OCI-LY7 (cell line): ENCODE measurements at regions not wholly inside any gene's neighbourhood (a gene's known extent, or its start where the extent isn't known, plus 50 kb on each side); places are given as distances from the start of the nearest gene placed in this dataset.

ENCODE experiments used
- BruUV-seq: library from RNA; stranded (reverse); fragments of 400-500 nt; replicated peaks from 2 replicates; lab custom pipeline; 2021; lab: Mats Ljungman, UMichigan
- CTCF ChIA-PET: fragments of 300-600 bp; sonication (Branson Sonifier 250); formaldehyde crosslinking; loops from one replicate; lab custom pipeline; 2022; ENCODE audit warnings: antibody characterized with exemption; ENCODE audit not compliant: unreplicated experiment; lab: Charles Lee
- POLR2A ChIA-PET: fragments of 300-600 bp; sonication (Branson Sonifier 250); formaldehyde crosslinking; loops from one replicate; lab custom pipeline; 2022; ENCODE audit warnings: antibody characterized with exemption; lab: Charles Lee
- DNase-seq: peaks from one replicate; pipeline ENCODE4 v3.0.0-alpha.2; 2015; ENCODE audit warnings: low spot score
- H2AFZ ChIP-seq: fragments of 200-600 bp; sonication (generic), shearing (Covaris generic); 2 replicates; pipeline ENCODE4 v1.6.1; 2014; ENCODE audit warnings: mild to moderate bottlenecking, antibody characterized with exemption, low read length, moderate library complexity
- H3K27ac ChIP-seq: fragments of 200-600 bp; sonication (generic); 2 replicates; pipeline ENCODE4 v1.5.1; 2014; ENCODE audit warnings: mixed run types, low read depth, mild to moderate bottlenecking, moderate library complexity, low read length, inconsistent platforms; ENCODE audit not compliant: poor library complexity, severe bottlenecking
- H3K36me3 ChIP-seq: fragments of 200-600 bp; sonication (generic); 2 replicates; pipeline ENCODE4 v1.6.1; 2014; ENCODE audit warnings: mild to moderate bottlenecking, antibody characterized with exemption, low read length, moderate library complexity, mixed read lengths; ENCODE audit not compliant: insufficient read depth
- H3K4me1 ChIP-seq: fragments of 200-600 bp; sonication (generic); 2 replicates; pipeline ENCODE4 v1.5.1; 2014; ENCODE audit warnings: mild to moderate bottlenecking, low read length; ENCODE audit not compliant: insufficient read depth, poor library complexity, severe bottlenecking
- H3K4me2 ChIP-seq: fragments of 200-600 bp; sonication (generic); 2 replicates; pipeline ENCODE4 v1.6.1; 2014; ENCODE audit warnings: mild to moderate bottlenecking, low read length
- H3K4me3 ChIP-seq: fragments of 200-600 bp; sonication (generic); 2 replicates; pipeline ENCODE4 v1.5.1; 2014; ENCODE audit warnings: mild to moderate bottlenecking, low read depth, low read length; ENCODE audit not compliant: poor library complexity, severe bottlenecking
- H3K79me2 ChIP-seq: fragments of 200-600 bp; sonication (generic); 2 replicates; pipeline ENCODE4 v1.6.1; 2016; ENCODE audit warnings: low read depth, mild to moderate bottlenecking, low read length, moderate library complexity, mixed read lengths; ENCODE audit not compliant: insufficient read depth
- H3K9me2 ChIP-seq: fragments of 200-600 bp; sonication (generic); 2 replicates; pipeline ENCODE4 v1.6.1; 2016; ENCODE audit warnings: mild to moderate bottlenecking, low read length, mixed read lengths; ENCODE audit not compliant: insufficient read depth
- H3K9me3 ChIP-seq: fragments of 200-600 bp; sonication (generic); 2 replicates; pipeline ENCODE4 v1.6.1; 2014; ENCODE audit warnings: mild to moderate bottlenecking, mixed run types, low read length, mixed read lengths
- H4K20me1 ChIP-seq: fragments of 200-600 bp; sonication (generic); 2 replicates; pipeline ENCODE4 v1.6.1; 2014; ENCODE audit warnings: mild to moderate bottlenecking, antibody characterized with exemption, low read length, moderate library complexity, mixed read lengths; ENCODE audit not compliant: insufficient read depth
- EZH2phosphoT487 ChIP-seq: fragments of 200-600 bp; sonication (generic); IDR thresholded peaks from 2 replicates; pipeline ENCODE4 v1.6.1; 2018; ENCODE audit warnings: low read depth, borderline replicate concordance, mild to moderate bottlenecking, mixed run types, antibody characterized with exemption, low read length, moderate library complexity, mixed read lengths
- intact Hi-C: fragments of 100-400 bp; cut with micrococcal nuclease; formaldehyde crosslinking; loops from one replicate; pipeline ENCODE4 v1.10.0; 2022; ENCODE audit not compliant: unreplicated experiment
- TF ChIP-seq, protein P1 (sequence below): fragments of 200-600 bp; sonication (generic); conservative IDR thresholded peaks from 2 replicates; pipeline ENCODE4 v1.5.1; 2014; ENCODE audit warnings: mild to moderate bottlenecking, antibody characterized with exemption, low read length, moderate library complexity, mixed read lengths

DNA sequence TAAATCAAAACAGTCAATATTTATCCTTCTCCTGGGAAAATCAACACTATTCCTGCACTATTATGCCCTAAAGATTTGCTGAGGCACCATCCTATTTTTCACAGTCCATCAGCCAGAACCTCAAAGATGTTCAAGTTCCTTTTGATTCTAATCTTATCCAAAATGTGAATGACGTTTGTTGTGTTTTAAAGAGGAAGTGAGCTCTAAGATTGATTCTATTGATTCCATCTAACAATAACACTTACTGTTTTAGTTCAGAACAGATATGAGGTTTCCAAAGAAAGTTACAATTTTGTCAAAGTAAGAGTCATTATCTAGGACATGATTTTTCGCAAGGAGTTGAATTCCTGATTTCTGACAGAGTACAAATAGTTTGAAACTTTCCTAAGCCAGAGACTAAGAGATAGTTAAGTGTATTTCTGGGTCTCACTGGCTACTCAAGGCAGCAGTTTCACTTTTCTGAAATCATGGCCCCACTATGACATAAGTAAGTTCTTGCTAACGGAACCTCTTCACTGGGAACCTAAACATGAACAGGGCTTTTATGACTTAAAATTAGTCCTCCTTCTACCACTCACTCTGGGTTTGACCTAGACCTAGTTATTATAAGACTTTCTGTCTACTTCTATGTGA is 84.7 kb downstream of the LHX9 start:
- Histone ChIP-seq H3K4me3 (no peak overlapping the region), H3K36me3 (no peaks in the 10 kb centered on the region), H4K20me1 (no peaks in the 10 kb centered on the region), H3K9me2 (no peaks in the 10 kb centered on the region), H3K4me1 (no peaks in the 10 kb centered on the region), H2AFZ (no peak overlapping the region), H3K27ac (no peak overlapping the region), H3K4me2 (no peak overlapping the region), H3K79me2 (no peaks in the 10 kb centered on the region), H3K9me3 (no peaks in the 10 kb centered on the region)
- ChIA-PET POLR2A (no interaction called here), CTCF (no interaction called here)
- no peak for TF ChIP-seq EZH2phosphoT487
- TF ChIP-seq, protein P1, sequence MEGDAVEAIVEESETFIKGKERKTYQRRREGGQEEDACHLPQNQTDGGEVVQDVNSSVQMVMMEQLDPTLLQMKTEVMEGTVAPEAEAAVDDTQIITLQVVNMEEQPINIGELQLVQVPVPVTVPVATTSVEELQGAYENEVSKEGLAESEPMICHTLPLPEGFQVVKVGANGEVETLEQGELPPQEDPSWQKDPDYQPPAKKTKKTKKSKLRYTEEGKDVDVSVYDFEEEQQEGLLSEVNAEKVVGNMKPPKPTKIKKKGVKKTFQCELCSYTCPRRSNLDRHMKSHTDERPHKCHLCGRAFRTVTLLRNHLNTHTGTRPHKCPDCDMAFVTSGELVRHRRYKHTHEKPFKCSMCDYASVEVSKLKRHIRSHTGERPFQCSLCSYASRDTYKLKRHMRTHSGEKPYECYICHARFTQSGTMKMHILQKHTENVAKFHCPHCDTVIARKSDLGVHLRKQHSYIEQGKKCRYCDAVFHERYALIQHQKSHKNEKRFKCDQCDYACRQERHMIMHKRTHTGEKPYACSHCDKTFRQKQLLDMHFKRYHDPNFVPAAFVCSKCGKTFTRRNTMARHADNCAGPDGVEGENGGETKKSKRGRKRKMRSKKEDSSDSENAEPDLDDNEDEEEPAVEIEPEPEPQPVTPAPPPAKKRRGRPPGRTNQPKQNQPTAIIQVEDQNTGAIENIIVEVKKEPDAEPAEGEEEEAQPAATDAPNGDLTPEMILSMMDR: no peak
- intact Hi-C loops: no loop called here
- BruUV-seq: no TSS peak
- DNase-seq: no peak

DNA sequence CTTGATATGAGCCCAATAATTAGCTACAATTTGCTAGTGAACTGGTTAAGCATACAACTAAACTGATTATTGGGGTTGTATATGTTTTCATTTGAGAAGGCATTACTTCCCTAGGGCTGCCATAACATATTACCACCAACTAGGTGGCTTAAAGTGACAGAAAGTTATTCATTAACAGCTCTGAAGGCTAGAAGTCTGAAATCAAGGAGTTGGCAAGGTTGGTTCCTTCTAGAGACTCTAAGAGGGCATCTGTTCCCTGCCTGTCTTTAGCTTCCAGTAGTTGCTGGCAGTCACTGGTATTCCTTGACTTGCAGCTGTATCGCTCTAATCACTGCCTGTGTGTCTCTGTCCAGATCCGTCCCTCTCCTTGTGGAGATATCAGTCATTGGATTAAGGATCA is 86.3 kb downstream of the LHX9 start:
- H3K9me3 ChIP-seq: no peaks in the 10 kb centered on the region
- H3K4me2 ChIP-seq: no peak overlapping the region
- H3K4me1 ChIP-seq: no peaks in the 10 kb centered on the region
- BruUV-seq: no TSS peak
- H2AFZ ChIP-seq: no peak overlapping the region
- H3K4me3 ChIP-seq: no peak overlapping the region
- no peaks in the 10 kb centered on the region for H3K36me3 ChIP-seq
- TF ChIP-seq EZH2phosphoT487: no peak
- TF ChIP-seq, protein P1: no peak
- H3K79me2 ChIP-seq: no peaks in the 10 kb centered on the region
- H3K27ac ChIP-seq: no peak overlapping the region
- intact Hi-C loops: no loop called here
- no peak for DNase-seq
- H4K20me1 ChIP-seq: no peaks in the 10 kb centered on the region
- ChIA-PET POLR2A (interaction anchor here (0.6 to 1.4 kb wide), 3 partner anchors 27 to 734 kb away, joined by 3 to 8 read pairs (median 4); no protein-coding TSS in a partner anchor), CTCF (no interaction called here)
- H3K9me2 ChIP-seq: no peaks in the 10 kb centered on the region

GRCh38 chr1:198007011-198007410 is 89.8 kb downstream of the LHX9 start:
- H3K36me3 ChIP-seq: no peaks in the 10 kb centered on the region
- no peaks in the 10 kb centered on the region for H3K9me2 ChIP-seq
- CTCF ChIA-PET: no interaction called here
- BruUV-seq: no TSS peak
- no peaks in the 10 kb centered on the region for H3K9me3 ChIP-seq
- H3K4me1 ChIP-seq: no peaks in the 10 kb centered on the region
- no peak overlapping the region for H3K4me2 ChIP-seq
- H4K20me1 ChIP-seq: no peaks in the 10 kb centered on the region
- H3K4me3 ChIP-seq: no peak overlapping the region
- H3K79me2 ChIP-seq: no peaks in the 10 kb centered on the region
- DNase-seq: no peak
- POLR2A ChIA-PET: interaction anchor here (0.6 to 1.0 kb wide), 2 partner anchors 31 to 239 kb away, joined by 3 read pairs; no protein-coding TSS in a partner anchor
- no peak overlapping the region for H3K27ac ChIP-seq
- TF ChIP-seq EZH2phosphoT487: no peak
- TF ChIP-seq, protein P1: no peak
- intact Hi-C loops: no loop called here
- H2AFZ ChIP-seq: no peak overlapping the region
